ENCODE measurements at regions not wholly inside any gene's neighbourhood (a gene's known extent, or its start where the extent isn't known, plus 50 kb on each side); places are given as distances from the start of the nearest gene placed in this dataset.
"Not testable (repeated sequence)": the region's sequence is repeated elsewhere in the genome, so short reads cannot be mapped to it uniquely, and the experiment has no call there.

- no peak for DNase-seq (ENCODE audit: low read depth)
Observed at GRCh38 chr1:232579958-232580941, 49.7 kb downstream of the SIPA1L2 start.

GRCh38 chr1:232579466-232579865, 50.5 kb downstream of the SIPA1L2 start:
- DNase-seq (ENCODE audit: low read depth), result no peak

GRCh38 chr1:232578651-232579195, 51.2 kb downstream of the SIPA1L2 start:
- DNase-seq (ENCODE audit: low read depth), result no peak

GRCh38 chr1:232577772-232578171, 52.2 kb downstream of the SIPA1L2 start:
- DNase-seq (ENCODE audit: low read depth), result no peak

GRCh38 chr1:232576537-232576936, 53.4 kb downstream of the SIPA1L2 start:
- DNase-seq (ENCODE audit: low read depth), result no peak

GRCh38 chr1:232575763-232576040, 54.2 kb downstream of the SIPA1L2 start:
- DNase-seq (ENCODE audit: low read depth), result no peak

- no peak for DNase-seq (ENCODE audit: low read depth)
Observed at GRCh38 chr1:232574889-232575762, 54.8 kb downstream of the SIPA1L2 start.

GRCh38 chr1:232574077-232574476, 55.9 kb downstream of the SIPA1L2 start:
- DNase-seq (ENCODE audit: low read depth), result no peak

GRCh38 chr1:232571523-232571922, 58.4 kb downstream of the SIPA1L2 start:
- DNase-seq (ENCODE audit: low read depth), result no peak

GRCh38 chr1:232570007-232570406, 59.9 kb downstream of the SIPA1L2 start:
- DNase-seq (ENCODE audit: low read depth), result no peak

- not testable (repeated sequence) for DNase-seq (ENCODE audit: low read depth)
Observed at GRCh38 chr1:232569554-232569921, 60.4 kb downstream of the SIPA1L2 start.

- no peak for DNase-seq (ENCODE audit: low read depth)
Observed at GRCh38 chr1:232568906-232569553, 60.9 kb downstream of the SIPA1L2 start.

GRCh38 chr1:232568331-232568852, 61.5 kb downstream of the SIPA1L2 start:
- no peak for DNase-seq (ENCODE audit: low read depth)

- no peak for DNase-seq (ENCODE audit: low read depth)
Observed at GRCh38 chr1:232566093-232566492, 63.8 kb downstream of the SIPA1L2 start.

GRCh38 chr1:232562855-232563510, 67.0 kb downstream of the SIPA1L2 start:
- no peak for DNase-seq (ENCODE audit: low read depth)

- no peak for DNase-seq (ENCODE audit: low read depth)
Observed at GRCh38 chr1:232561381-232561780, 68.6 kb downstream of the SIPA1L2 start.

- DNase-seq (ENCODE audit: low read depth), result no peak
Observed at GRCh38 chr1:232560940-232561339, 69.0 kb downstream of the SIPA1L2 start.

GRCh38 chr1:232558954-232559353, 71.0 kb downstream of the SIPA1L2 start:
- no peak for DNase-seq (ENCODE audit: low read depth)

- no peak for DNase-seq (ENCODE audit: low read depth)
Observed at GRCh38 chr1:232557502-232558191, 72.3 kb downstream of the SIPA1L2 start.

GRCh38 chr1:232557096-232557495, 72.8 kb downstream of the SIPA1L2 start:
- no peak for DNase-seq (ENCODE audit: low read depth)

GRCh38 chr1:232556351-232556750, 73.6 kb downstream of the SIPA1L2 start:
- no peak for DNase-seq (ENCODE audit: low read depth)
